Stimulated activated naive CD8-positive, alpha-beta T cell treated with anti-CD3 and anti-CD28 coated beads, Interleukin-15, Interleukin-2, amounts not matched to agents 100 ng/mL and 50 ng/mL, for 24 hours (primary cell): ENCODE measurements at regions not wholly inside any gene's neighbourhood (a gene's known extent, or its start where the extent isn't known, plus 50 kb on each side); places are given as distances from the start of the nearest gene placed in this dataset.
"Not testable (repeated sequence)": the region's sequence is repeated elsewhere in the genome, so short reads cannot be mapped to it uniquely, and the experiment has no call there.

ENCODE experiments used
- H3K27ac Mint-ChIP-seq: one replicate; pipeline ENCODE4 v1.8.0; 2021; ENCODE audit warnings: mild to moderate bottlenecking, mixed read lengths
- H3K27me3 Mint-ChIP-seq: one replicate; pipeline ENCODE4 v1.8.0; 2021; ENCODE audit warnings: mixed read lengths
- H3K36me3 Mint-ChIP-seq: one replicate; pipeline ENCODE4 v1.8.0; 2021; ENCODE audit warnings: low read depth, mixed read lengths
- H3K4me1 Mint-ChIP-seq: one replicate; pipeline ENCODE4 v1.8.0; 2021; ENCODE audit warnings: low read depth, mixed read lengths
- H3K4me3 Mint-ChIP-seq: one replicate; pipeline ENCODE4 v1.8.0; 2021; ENCODE audit warnings: mild to moderate bottlenecking, mixed read lengths
- H3K9me3 Mint-ChIP-seq: one replicate; pipeline ENCODE4 v1.8.0; 2021; ENCODE audit warnings: mixed read lengths

DNA sequence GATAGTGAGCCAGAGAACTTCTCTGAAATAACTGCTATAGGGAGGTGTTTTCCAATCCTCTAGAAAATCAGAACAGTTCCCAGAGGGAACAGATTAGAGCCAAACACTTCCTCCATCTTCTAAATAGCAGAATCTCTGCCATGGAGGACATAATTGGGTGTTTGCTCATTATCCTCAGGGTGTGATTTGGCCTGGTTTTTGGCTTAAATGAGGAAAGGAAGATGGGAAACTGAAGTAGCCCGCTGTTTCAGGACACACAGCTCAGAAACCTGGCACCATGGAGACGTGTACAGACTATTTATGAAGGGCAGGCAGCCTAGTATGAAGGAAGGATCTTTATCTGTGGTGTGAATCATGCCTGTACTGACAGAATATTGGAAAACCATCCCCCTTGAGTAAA, 231.7 kb upstream of the PRKD1 start:
- Mint-ChIP-seq H3K27ac (no peak overlapping the region), H3K36me3 (no peaks in the 10 kb centered on the region), H3K9me3 (no peaks in the 10 kb centered on the region), H3K4me3 (no peak overlapping the region), H3K27me3 (no peaks in the 10 kb centered on the region), H3K4me1 (no peaks in the 10 kb centered on the region)

DNA sequence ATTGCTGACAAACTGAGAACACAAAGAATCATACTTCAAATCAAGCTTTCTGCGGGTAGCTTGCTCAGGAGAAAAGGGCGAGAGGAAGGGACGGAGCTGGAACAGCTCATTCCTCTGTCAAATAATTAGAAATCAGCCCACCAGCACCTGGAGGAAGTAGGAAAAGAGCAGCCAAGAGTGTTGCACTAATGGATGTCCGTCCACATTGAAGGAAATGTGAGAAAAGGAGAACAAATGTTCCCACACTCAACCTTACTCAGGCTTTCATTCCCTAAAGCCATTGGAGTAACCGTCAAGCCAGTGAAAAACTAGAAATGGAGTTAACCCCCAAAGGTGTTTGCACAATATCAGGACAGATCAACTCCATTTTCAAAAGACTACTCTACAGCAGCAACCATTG, 233.0 kb upstream of the PRKD1 start:
- Mint-ChIP-seq H3K9me3 (no peaks in the 10 kb centered on the region), H3K27ac (no peak overlapping the region), H3K36me3 (no peaks in the 10 kb centered on the region), H3K4me3 (no peak overlapping the region), H3K27me3 (no peaks in the 10 kb centered on the region), H3K4me1 (no peaks in the 10 kb centered on the region)

DNA sequence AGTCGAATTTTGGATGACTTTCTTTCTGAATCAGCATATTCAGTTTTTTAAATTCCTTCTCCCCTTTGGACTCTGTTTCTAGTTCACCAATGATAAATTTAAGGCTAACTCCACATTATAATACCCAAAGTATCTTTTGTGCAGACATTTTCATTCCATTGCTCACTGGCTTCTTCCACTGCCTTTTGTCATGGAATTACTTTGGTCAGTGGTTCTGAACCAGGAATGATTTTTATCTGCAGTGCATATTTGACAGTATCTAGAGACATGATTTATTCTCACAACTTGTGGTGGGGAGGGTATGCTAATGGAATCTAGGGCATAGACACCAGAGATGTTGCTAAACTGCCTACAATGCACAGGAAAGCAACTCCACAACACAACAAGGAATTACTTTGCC, 234.4 kb upstream of the PRKD1 start:
- Mint-ChIP-seq H3K36me3 (no peaks in the 10 kb centered on the region), H3K4me1 (no peaks in the 10 kb centered on the region), H3K27me3 (no peaks in the 10 kb centered on the region), H3K9me3 (no peaks in the 10 kb centered on the region), H3K27ac (no peak overlapping the region), H3K4me3 (no peak overlapping the region)

DNA sequence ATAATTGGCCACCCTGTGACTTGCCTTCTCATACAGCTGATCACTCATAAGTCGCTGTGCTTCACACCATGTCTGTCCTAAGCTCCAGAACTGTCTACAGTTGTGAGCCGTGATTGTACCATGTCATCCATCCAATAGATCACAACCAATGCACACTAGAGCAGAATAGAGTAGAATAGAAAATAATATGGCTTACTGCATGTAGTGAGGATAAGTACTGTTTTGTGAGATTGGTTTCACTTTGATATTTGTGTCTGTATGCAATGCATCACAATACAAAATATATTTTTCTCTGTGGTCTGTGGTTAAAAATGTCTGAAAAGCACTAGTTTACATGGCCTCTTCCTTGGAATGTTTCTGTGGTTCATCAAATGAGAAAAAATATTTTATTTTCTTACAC, 237.6 kb upstream of the PRKD1 start:
- H3K4me1 Mint-ChIP-seq: no peaks in the 10 kb centered on the region

DNA sequence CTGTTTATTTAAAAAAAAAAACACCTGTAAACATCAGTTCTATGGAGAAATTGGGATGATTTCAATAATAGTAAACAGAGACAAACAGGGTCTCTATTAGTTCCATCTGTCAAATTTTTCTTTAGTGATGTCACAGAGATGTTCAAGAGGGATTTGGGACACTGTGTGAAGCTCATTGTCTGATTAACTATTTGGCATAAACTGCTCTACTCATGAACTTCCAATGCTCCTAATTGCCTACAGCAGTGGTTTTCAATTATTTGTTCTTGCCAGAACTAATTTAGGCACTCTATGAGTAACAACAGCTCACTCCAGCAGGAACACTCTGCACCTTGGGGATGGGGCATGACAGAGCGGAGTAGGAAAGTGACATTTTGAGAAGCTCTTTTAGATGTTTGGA, 250.1 kb upstream of the PRKD1 start:
- H3K27me3 Mint-ChIP-seq: no peaks in the 10 kb centered on the region
- no peaks in the 10 kb centered on the region for H3K4me1 Mint-ChIP-seq
- H3K9me3 Mint-ChIP-seq: no peaks in the 10 kb centered on the region
- no peak overlapping the region for H3K27ac Mint-ChIP-seq
- H3K4me3 Mint-ChIP-seq: no peak overlapping the region
- no peaks in the 10 kb centered on the region for H3K36me3 Mint-ChIP-seq

More for the DNA sequence above, 237.6 kb upstream of the PRKD1 start:
- H3K27ac Mint-ChIP-seq: no peak overlapping the region
- no peaks in the 10 kb centered on the region for H3K27me3 Mint-ChIP-seq
- no peaks in the 10 kb centered on the region for H3K36me3 Mint-ChIP-seq
- H3K4me3 Mint-ChIP-seq: no peak overlapping the region
- H3K9me3 Mint-ChIP-seq: peaks cover 19% of the 10 kb centered on the region

DNA sequence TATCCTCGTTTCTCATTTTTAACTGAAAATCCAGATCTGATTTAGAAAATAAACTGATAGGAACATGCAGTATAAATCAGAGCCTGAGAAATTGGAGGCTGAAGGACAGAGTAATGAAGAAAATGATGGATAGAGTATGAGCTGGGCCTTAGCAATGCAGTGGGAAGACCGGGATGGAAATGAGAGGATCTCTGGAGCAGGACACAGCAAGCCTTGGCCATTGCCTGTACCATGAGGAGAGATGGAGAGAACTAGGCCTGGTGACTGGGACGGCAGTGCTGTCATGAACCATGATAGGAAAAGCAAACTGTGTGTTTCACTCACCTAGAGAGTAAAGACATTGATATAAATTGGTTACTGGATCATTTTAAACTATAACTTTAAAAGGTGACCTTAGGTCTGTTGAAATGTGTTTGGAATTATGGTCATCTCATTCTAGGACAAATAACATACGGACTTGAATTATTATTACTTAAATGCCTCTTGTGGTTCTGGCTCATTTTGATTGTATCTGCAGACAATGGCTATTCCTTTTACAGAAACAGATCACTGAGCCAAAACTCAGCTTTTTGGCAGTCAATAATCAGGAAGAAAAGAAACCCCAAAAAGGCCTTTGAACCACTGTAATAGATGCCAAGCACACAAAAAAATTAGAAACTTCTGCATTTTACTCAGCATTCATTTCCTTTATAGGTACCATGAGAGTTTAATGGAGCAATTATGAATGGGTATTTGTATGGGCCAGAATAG, 251.9 kb upstream of the PRKD1 start:
- H3K27ac Mint-ChIP-seq: no peak overlapping the region
- no peaks in the 10 kb centered on the region for H3K36me3 Mint-ChIP-seq
- no peaks in the 10 kb centered on the region for H3K27me3 Mint-ChIP-seq
- H3K4me3 Mint-ChIP-seq: no peak overlapping the region
- no peaks in the 10 kb centered on the region for H3K9me3 Mint-ChIP-seq
- H3K4me1 Mint-ChIP-seq: no peaks in the 10 kb centered on the region

DNA sequence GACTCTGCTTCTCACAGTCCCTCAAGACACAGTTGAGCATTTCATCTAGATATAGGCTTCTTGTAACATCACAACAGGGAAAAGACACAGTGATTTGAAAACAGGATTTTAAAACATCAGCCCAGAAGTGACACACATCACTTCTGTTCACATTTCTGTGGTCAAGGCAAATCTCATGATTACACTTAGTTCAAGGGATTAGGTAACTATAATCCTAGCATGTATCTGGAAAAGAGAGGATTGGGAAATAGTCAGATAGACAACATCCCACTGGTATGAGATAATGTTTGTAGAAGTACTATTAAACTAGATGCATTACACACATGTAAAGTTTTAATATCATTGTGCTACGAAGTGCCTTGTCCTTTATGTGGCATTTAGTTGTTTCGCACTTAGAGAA, 252.6 kb upstream of the PRKD1 start:
- Mint-ChIP-seq H3K27ac (no peak overlapping the region), H3K36me3 (no peaks in the 10 kb centered on the region), H3K27me3 (no peaks in the 10 kb centered on the region), H3K4me3 (no peak overlapping the region), H3K9me3 (no peaks in the 10 kb centered on the region), H3K4me1 (no peaks in the 10 kb centered on the region)

DNA sequence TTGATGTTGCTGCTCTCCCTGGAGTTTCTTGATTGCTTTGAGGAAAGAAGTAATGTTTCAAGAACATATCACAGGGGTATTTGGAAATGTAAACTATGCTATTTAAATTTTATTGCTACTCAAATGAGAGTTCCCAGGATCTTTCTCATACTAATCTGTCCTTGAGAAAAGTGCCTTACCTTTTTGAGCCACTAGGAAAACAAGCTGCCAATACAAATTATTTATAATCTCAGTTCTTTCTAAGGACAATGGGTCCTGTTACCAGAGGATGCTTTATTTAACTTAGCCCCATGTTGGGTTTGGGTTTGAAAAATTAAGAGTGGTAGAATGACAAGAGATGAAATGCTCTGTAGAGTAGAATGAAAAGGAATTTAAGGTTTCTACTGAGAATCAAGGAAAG, 258.2 kb upstream of the PRKD1 start:
- Mint-ChIP-seq H3K9me3 (no peaks in the 10 kb centered on the region), H3K27ac (no peak overlapping the region), H3K27me3 (no peaks in the 10 kb centered on the region), H3K36me3 (no peaks in the 10 kb centered on the region), H3K4me3 (no peak overlapping the region), H3K4me1 (no peaks in the 10 kb centered on the region)

DNA sequence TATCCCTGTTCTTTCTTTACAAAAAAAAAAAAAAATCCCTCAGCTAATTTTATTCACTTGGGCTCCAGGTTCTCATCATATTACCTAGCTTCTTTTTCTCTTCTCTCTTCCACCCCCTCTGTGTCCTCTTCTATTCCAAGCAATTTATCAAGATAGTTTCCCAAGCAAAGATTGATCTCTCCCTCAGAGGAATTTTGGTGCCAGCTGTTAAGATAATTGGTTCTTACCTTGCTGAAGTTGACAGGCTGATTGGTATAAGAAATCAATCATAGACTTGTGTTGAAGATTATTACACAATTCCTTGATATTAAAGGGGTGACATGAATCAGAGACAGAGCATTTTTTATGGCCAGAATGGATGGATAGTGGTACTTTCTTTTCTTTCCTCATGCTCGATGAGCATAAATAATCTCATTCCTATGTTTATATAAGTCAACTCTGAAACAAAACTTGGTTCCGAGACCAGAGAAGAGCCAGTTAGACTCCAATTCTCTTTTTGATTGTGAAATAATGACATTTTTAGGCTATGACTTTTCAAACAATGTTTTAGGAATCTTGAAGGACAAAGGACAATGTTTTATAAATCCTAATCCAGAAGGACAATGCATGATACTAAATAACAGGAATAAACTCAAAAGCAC, 264.1 kb upstream of the PRKD1 start:
- no peak overlapping the region for H3K27ac Mint-ChIP-seq
- H3K27me3 Mint-ChIP-seq: no peaks in the 10 kb centered on the region
- no peaks in the 10 kb centered on the region for H3K36me3 Mint-ChIP-seq
- no peaks in the 10 kb centered on the region for H3K4me1 Mint-ChIP-seq
- H3K9me3 Mint-ChIP-seq: no peaks in the 10 kb centered on the region
- no peak overlapping the region for H3K4me3 Mint-ChIP-seq

DNA sequence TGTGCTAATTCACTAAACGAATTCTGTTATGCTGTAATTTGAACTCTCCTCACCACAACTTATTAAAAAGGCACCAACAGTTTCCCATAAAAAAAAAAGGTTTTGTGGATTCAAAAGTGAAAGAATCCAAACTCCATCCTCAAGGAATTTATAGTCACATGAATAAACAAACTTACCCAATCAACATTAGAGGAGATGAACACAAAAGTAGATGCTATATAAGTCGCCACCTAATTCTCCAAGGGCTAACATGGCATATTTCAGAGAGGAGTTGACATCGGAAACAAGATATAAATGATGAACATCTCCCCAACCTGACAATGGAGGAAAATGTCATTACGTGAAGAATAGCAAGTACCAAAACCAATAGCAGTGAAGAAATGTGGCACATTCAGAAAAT, 265.5 kb upstream of the PRKD1 start:
- Mint-ChIP-seq H3K9me3 (no peaks in the 10 kb centered on the region), H3K36me3 (no peaks in the 10 kb centered on the region), H3K4me1 (no peaks in the 10 kb centered on the region), H3K4me3 (no peak overlapping the region), H3K27ac (no peak overlapping the region), H3K27me3 (no peaks in the 10 kb centered on the region)

DNA sequence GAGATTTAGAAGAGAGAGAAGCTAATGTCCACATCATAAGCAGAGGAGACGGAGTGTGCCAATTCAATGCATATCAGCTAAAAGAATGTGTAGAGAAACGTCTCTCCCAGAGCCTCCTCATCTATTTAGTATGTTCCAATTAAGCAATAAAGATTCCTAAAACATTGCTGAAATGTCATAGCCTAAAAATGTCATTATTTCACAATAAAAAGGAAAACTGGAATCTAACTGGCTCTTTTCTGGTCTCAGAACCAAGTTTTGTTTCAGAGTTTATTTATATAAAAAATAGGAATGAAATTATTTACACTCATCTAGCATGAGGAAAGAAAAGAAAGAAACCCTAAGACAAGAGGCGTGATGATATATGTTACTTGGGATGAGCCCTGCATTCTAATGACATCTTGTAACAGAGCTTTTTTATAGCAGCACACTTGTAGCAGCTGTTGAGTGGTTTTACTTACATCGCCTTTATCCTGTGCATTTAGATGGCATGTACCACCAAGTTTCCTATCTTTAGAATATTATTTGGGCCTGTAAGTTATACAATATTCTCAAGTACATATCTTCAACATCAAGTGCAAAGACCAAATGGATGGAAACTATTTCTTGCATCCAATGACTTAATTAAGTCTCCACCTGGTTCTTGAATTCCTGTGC, 266.3 kb upstream of the PRKD1 start:
- H3K36me3 Mint-ChIP-seq: no peaks in the 10 kb centered on the region
- no peak overlapping the region for H3K27ac Mint-ChIP-seq
- H3K9me3 Mint-ChIP-seq: no peaks in the 10 kb centered on the region
- H3K27me3 Mint-ChIP-seq: no peaks in the 10 kb centered on the region
- no peaks in the 10 kb centered on the region for H3K4me1 Mint-ChIP-seq
- no peak overlapping the region for H3K4me3 Mint-ChIP-seq

DNA sequence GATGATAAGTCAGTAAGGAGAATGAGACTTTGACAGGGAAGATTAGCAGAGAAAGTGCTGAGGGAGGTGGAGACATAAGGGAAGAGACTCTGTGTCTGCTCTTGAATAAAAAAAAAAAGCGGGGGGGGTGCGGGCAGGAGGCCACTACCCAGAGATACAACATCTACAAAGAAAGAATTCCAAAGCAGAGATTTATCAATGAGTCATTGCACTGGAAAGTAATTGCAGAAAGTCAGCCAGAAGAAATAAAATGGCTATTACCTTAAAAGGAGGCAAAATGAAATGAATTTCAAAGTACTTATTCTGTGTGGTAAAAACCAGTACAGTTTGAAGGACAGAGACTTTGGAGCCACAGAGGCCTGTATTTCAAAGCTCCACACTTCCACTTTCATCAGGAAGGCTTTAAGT, 267.1 kb upstream of the PRKD1 start:
- no peak overlapping the region for H3K27ac Mint-ChIP-seq
- no peaks in the 10 kb centered on the region for H3K4me1 Mint-ChIP-seq
- no peaks in the 10 kb centered on the region for H3K9me3 Mint-ChIP-seq
- H3K4me3 Mint-ChIP-seq: no peak overlapping the region
- H3K27me3 Mint-ChIP-seq: no peaks in the 10 kb centered on the region
- no peaks in the 10 kb centered on the region for H3K36me3 Mint-ChIP-seq

DNA sequence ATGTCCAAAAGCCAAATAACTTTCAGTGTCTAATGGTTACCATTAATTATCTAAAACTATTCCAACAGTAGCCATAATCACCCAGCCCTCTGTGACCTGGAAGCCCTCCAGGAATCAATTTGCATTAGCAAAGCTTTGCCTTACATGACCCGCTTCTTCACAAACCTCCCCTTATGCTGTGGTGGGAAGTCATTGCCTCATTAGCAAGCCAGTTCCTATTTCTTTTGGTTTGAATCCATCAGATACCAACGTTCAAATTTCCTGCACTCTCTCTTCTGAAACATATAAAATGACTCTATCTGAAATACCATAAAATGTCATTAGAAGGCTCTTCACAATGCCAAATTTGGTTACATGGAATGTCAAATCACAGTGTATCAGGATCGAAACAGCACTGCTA, 268.3 kb upstream of the PRKD1 start:
- Mint-ChIP-seq H3K9me3 (no peaks in the 10 kb centered on the region), H3K36me3 (no peaks in the 10 kb centered on the region), H3K27me3 (no peaks in the 10 kb centered on the region), H3K27ac (no peak overlapping the region), H3K4me1 (no peaks in the 10 kb centered on the region), H3K4me3 (no peak overlapping the region)

DNA sequence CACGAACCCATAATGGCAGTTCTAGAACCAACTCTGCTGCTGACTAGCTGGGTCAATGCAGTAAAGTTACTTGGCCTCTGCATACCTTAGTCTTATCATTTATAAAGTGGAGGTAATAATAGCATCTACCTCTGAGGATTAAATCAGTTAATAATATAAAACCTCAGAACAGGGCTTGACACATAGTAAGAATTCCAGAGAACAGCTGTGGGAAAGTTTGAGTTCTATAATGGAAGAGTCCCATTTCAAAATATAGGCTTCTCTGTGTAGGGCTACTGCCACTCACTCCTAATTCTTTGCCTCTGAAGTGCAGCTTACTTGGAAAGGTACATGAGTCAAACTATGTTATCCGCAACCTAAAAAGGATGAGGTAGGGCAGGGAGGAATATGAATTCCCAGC, 269.2 kb upstream of the PRKD1 start:
- Mint-ChIP-seq H3K9me3 (no peaks in the 10 kb centered on the region), H3K27me3 (peaks cover 3% of the 10 kb centered on the region), H3K4me3 (no peak overlapping the region), H3K4me1 (no peaks in the 10 kb centered on the region), H3K27ac (no peak overlapping the region), H3K36me3 (no peaks in the 10 kb centered on the region)

DNA sequence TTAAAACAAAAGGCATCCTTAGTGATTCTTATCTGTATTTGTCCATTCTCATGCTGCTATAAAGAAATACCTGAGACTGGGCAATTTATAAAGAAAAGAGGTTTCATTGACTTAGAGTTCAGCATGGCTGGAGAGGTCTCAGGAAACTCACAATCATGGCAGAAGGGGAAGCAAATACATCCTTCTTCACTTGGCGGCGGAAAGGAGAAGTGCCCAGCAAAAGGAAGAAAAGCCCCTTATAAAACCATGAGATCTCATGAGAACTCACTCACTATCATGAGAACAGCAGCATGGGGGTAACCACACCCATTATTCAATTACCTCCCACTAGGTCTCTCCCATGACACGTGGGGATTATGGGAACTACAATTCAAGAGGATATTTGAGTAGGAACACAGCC, 271.1 kb upstream of the PRKD1 start:
- not testable (repeated sequence) for H3K27me3 Mint-ChIP-seq, H3K9me3 Mint-ChIP-seq, H3K36me3 Mint-ChIP-seq, H3K4me3 Mint-ChIP-seq, H3K4me1 Mint-ChIP-seq, H3K27ac Mint-ChIP-seq
